Neuronal stem cell (in vitro differentiated cells): ENCODE measurements at regions not wholly inside any gene's neighbourhood (a gene's known extent, or its start where the extent isn't known, plus 50 kb on each side); places are given as distances from the start of the nearest gene placed in this dataset.

Source experiments
- DNase-seq: peaks from one replicate; pipeline ENCODE4 v3.0.0-alpha.2; 2013; ENCODE audit warnings: low spot score
- H2AFZ ChIP-seq: one replicate; pipeline ENCODE4 v1.6.1; 2013; ENCODE audit warnings: mild to moderate bottlenecking, low read length, inconsistent platforms
- H2AK5ac ChIP-seq: 2 replicates; pipeline ENCODE4 v1.6.1; 2013; ENCODE audit warnings: low read depth, mild to moderate bottlenecking, inconsistent platforms, low read length, moderate library complexity, mixed read lengths
- H2BK120ac ChIP-seq: 2 replicates; pipeline ENCODE4 v1.6.1; 2013; ENCODE audit warnings: low read depth, mild to moderate bottlenecking, inconsistent platforms, low read length, moderate library complexity, mixed read lengths
- H2BK12ac ChIP-seq: one replicate; pipeline ENCODE4 v1.6.1; 2013; ENCODE audit warnings: low read length, inconsistent platforms
- H2BK15ac ChIP-seq: 2 replicates; pipeline ENCODE4 v1.6.1; 2013; ENCODE audit warnings: mild to moderate bottlenecking, low read length, inconsistent platforms, mixed read lengths
- H2BK5ac ChIP-seq: one replicate; pipeline ENCODE4 v1.6.1; 2013; ENCODE audit warnings: inconsistent platforms, mild to moderate bottlenecking, low read length, moderate library complexity
- H3K14ac ChIP-seq: one replicate; pipeline ENCODE4 v1.6.1; 2013; ENCODE audit warnings: low read length, inconsistent platforms
- H3K18ac ChIP-seq: 2 replicates; pipeline ENCODE4 v1.6.1; 2013; ENCODE audit warnings: low read length, inconsistent platforms
- H3K23ac ChIP-seq: 2 replicates; pipeline ENCODE4 v1.6.1; 2013; ENCODE audit warnings: low read depth, mild to moderate bottlenecking, mixed read lengths, low read length, inconsistent platforms; ENCODE audit not compliant: poor library complexity
- H3K27ac ChIP-seq: replicated peaks from 3 replicates; pipeline ENCODE4 v1.5.1; 2013; ENCODE audit warnings: low read length, inconsistent platforms
- H3K27me3 ChIP-seq, 3 experiments: 2 replicates each; pipeline ENCODE4 v1.6.1; 2013; ENCODE audit warnings: low read length in 3 of 3, mild to moderate bottlenecking in 2 of 3, inconsistent platforms in 1 of 3, low read depth in 1 of 3, mixed read lengths in 1 of 3, moderate library complexity in 1 of 3; ENCODE audit not compliant: control insufficient read depth in 3 of 3, insufficient read depth in 3 of 3
- H3K36me3 ChIP-seq, 2 donors: replicated peaks in 1 of 2; 2 replicates each; pipeline ENCODE4 v1.6.1; 2013; ENCODE audit warnings: low read length in 2 of 2; ENCODE audit not compliant: control insufficient read depth in 2 of 2, insufficient read depth in 2 of 2
- H3K4ac ChIP-seq: 2 replicates; pipeline ENCODE4 v1.6.1; 2013; ENCODE audit warnings: inconsistent platforms, mild to moderate bottlenecking, low read length, moderate library complexity
- H3K4me1 ChIP-seq, 2 donors: 1 replicate in 1 of 2; 2 replicates in 1 of 2; pipeline ENCODE4 v1.6.1; 2013; ENCODE audit warnings: low read length in 2 of 2, low read depth in 1 of 2; ENCODE audit not compliant: control insufficient read depth in 2 of 2, insufficient read depth in 1 of 2
- H3K4me2 ChIP-seq: one replicate; pipeline ENCODE4 v1.6.1; 2013; ENCODE audit warnings: mild to moderate bottlenecking, low read length, inconsistent platforms; ENCODE audit not compliant: insufficient read depth, poor library complexity, severe bottlenecking
- H3K4me3 ChIP-seq, 2 donors: 2 replicates each; pipeline ENCODE4 v1.5.1; 2013; ENCODE audit warnings: low read length in 2 of 2, mild to moderate bottlenecking in 2 of 2, inconsistent platforms in 1 of 2, moderate library complexity in 1 of 2
- H3K79me1 ChIP-seq: one replicate; pipeline ENCODE4 v1.6.1; 2013; ENCODE audit warnings: low read depth, mild to moderate bottlenecking, inconsistent platforms, low read length, moderate library complexity
- H3K9ac ChIP-seq: one replicate; pipeline ENCODE4 v1.6.1; 2013; ENCODE audit warnings: mild to moderate bottlenecking, low read depth, low read length, inconsistent platforms; ENCODE audit not compliant: poor library complexity
- H3K9me3 ChIP-seq, 2 donors: replicated peaks in 1 of 2; 2 replicates each; pipeline versions ENCODE3 to v1.6.1; 2013; ENCODE audit warnings: low read length in 2 of 2, mild to moderate bottlenecking in 2 of 2, inconsistent platforms in 1 of 2, low read depth in 1 of 2, mixed read lengths in 1 of 2, moderate library complexity in 1 of 2; ENCODE audit not compliant: control insufficient read depth in 2 of 2, insufficient read depth in 1 of 2
- H4K8ac ChIP-seq: one replicate; pipeline ENCODE4 v1.6.1; 2013; ENCODE audit warnings: low read depth, mild to moderate bottlenecking, inconsistent platforms, low read length, moderate library complexity
- H4K91ac ChIP-seq: one replicate; pipeline ENCODE4 v1.6.1; 2013; ENCODE audit warnings: low read length, low read depth, mild to moderate bottlenecking, inconsistent platforms; ENCODE audit not compliant: poor library complexity
- WGBS, 2 donors: extraction: QIAGEN DNeasy Blood & Tissue Kit; methylation state at CpG; one replicate each; pipeline ENCODE4 v1.1.7; 2013; ENCODE audit warnings: missing lambda C conversion rate in 2 of 2, mixed read lengths in 1 of 2; ENCODE audit not compliant: insufficient read length in 2 of 2, insufficient replicate concordance in 1 of 2; ENCODE audit errors: extremely low coverage in 2 of 2; 5-methylcytosine and 5-hydroxymethylcytosine counted together

GRCh38 chr21:35770101-35770945, 290.0 kb downstream of the SETD4 start:
- Histone ChIP-seq H3K18ac (no peak overlapping the region), H2BK12ac (no peak overlapping the region), H2BK15ac (no peak overlapping the region), H4K91ac (no peak overlapping the region), H3K27me3 (no peaks in the 10 kb centered on the region), H2AFZ (no peak overlapping the region), H3K4me1 (no peaks in the 10 kb centered on the region), H3K79me1 (no peaks in the 10 kb centered on the region), H3K14ac (no peak overlapping the region), H3K9ac (no peak overlapping the region), H2BK120ac (no peak overlapping the region), H2AK5ac (no peak overlapping the region), H4K8ac (no peak overlapping the region), H3K27ac (no peak overlapping the region), H3K4me3 (no peak overlapping the region), H3K9me3 (no peaks in the 10 kb centered on the region), H3K36me3 (no peaks in the 10 kb centered on the region), H3K23ac (no peak overlapping the region), H2BK5ac (no peak overlapping the region), H3K4ac (no peak overlapping the region), H3K4me2 (no peak overlapping the region)
- WGBS, 2 donors: no CpG with 5 or more reads among the region's 4 CpGs
- DNase-seq: no peak

DNA sequence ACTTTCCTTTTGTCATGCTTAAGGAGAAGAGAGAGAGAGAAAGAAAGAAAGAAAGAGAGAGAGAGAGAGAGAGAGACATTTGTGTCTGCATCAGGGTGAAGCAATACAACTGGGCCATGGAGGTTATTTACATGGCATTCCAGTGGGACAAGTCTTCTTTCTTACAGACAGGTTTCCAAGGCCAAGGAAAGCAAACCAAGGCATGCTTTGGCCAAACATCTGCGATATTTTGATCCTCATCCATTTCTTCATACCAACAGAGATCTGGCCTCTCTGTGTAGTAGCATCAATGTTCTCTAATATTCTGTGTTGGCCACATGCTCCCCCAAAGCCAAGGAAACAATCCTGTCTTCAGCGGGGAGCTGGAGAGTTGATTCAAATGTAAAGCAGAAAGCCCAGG, 292.1 kb downstream of the SETD4 start:
- Histone ChIP-seq H3K9me3 (peaks cover 0 to 2% of the 10 kb centered on the region in 2 donors), H2BK15ac (no peak overlapping the region), H4K8ac (no peak overlapping the region), H2BK5ac (no peak overlapping the region), H3K27ac (no peak overlapping the region), H3K4ac (no peak overlapping the region), H3K4me2 (no peak overlapping the region), H3K36me3 (no peaks in the 10 kb centered on the region), H2AFZ (no peak overlapping the region), H2AK5ac (no peak overlapping the region), H3K27me3 (no peaks in the 10 kb centered on the region), H3K14ac (no peak overlapping the region), H3K9ac (no peak overlapping the region), H3K18ac (no peak overlapping the region), H3K4me1 (no peaks in the 10 kb centered on the region), H4K91ac (no peak overlapping the region), H3K79me1 (no peaks in the 10 kb centered on the region), H2BK120ac (no peak overlapping the region), H2BK12ac (no peak overlapping the region), H3K23ac (no peak overlapping the region), H3K4me3 (no peak overlapping the region)
- no CpG with 5 or more reads among the region's 2 CpGs for WGBS, 2 donors
- DNase-seq: no peak

GRCh38 chr21:35764586-35764985, 295.7 kb downstream of the SETD4 start:
- Histone ChIP-seq H3K27ac (no peak overlapping the region), H3K79me1 (no peaks in the 10 kb centered on the region), H2AFZ (no peak overlapping the region), H2BK15ac (no peak overlapping the region), H3K27me3 (no peaks in the 10 kb centered on the region), H3K14ac (no peak overlapping the region), H3K4me1 (no peaks in the 10 kb centered on the region), H3K23ac (no peak overlapping the region), H3K4me3 (no peak overlapping the region), H3K36me3 (no peaks in the 10 kb centered on the region), H3K9ac (no peak overlapping the region), H3K4ac (no peak overlapping the region), H3K9me3 (peaks cover 0 to 2% of the 10 kb centered on the region in 2 donors), H2AK5ac (no peak overlapping the region), H2BK12ac (no peak overlapping the region), H4K8ac (no peak overlapping the region), H2BK5ac (no peak overlapping the region), H2BK120ac (no peak overlapping the region), H3K18ac (no peak overlapping the region), H3K4me2 (no peak overlapping the region), H4K91ac (no peak overlapping the region)
- no peak for DNase-seq

DNA sequence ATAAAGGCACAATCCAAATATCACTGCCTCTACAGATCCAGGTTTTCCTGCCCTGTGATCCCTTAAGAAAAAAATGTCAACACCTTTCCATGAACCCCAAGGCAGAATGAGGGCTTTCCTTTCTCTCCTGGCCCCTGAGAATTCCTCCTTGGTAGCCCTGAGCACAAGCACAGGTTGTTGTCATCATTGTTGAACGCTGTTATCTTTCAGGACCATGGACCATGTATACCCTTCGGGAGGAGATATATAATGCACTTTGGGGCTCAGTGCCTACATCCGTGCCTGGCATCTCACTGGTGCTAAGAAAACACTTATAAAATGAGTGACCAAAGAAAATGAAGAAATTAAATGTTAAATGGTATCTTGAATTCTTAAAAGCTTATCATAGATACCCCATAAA, 296.2 kb downstream of the SETD4 start:
- Histone ChIP-seq H3K4me1 (no peaks in the 10 kb centered on the region), H4K8ac (no peak overlapping the region), H2BK15ac (no peak overlapping the region), H3K27me3 (no peaks in the 10 kb centered on the region), H3K4me3 (no peak overlapping the region), H3K4ac (no peak overlapping the region), H2BK12ac (no peak overlapping the region), H3K4me2 (no peak overlapping the region), H3K36me3 (no peaks in the 10 kb centered on the region), H2AFZ (no peak overlapping the region), H3K14ac (no peak overlapping the region), H2AK5ac (no peak overlapping the region), H3K18ac (no peak overlapping the region), H2BK120ac (no peak overlapping the region), H3K79me1 (no peaks in the 10 kb centered on the region), H4K91ac (no peak overlapping the region), H3K9ac (no peak overlapping the region), H3K23ac (no peak overlapping the region), H3K9me3 (peaks cover 0 to 2% of the 10 kb centered on the region in 2 donors), H3K27ac (no peak overlapping the region), H2BK5ac (no peak overlapping the region)
- WGBS, 2 donors: no CpG with 5 or more reads among the region's 3 CpGs
- DNase-seq: no peak
